ENCODE measurements at regions not wholly inside any gene's neighbourhood (a gene's known extent, or its start where the extent isn't known, plus 50 kb on each side); places are given as distances from the start of the nearest gene placed in this dataset.

- TF ChIP-seq, protein P1, sequence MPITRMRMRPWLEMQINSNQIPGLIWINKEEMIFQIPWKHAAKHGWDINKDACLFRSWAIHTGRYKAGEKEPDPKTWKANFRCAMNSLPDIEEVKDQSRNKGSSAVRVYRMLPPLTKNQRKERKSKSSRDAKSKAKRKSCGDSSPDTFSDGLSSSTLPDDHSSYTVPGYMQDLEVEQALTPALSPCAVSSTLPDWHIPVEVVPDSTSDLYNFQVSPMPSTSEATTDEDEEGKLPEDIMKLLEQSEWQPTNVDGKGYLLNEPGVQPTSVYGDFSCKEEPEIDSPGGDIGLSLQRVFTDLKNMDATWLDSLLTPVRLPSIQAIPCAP (CRISPR knock-in tag; IDR thresholded peaks at IDR 0.05) = no peak
- TF ChIP-seq CREM (CRISPR knock-in tag; IDR thresholded peaks at IDR 0.05) = no peak
- no peak for TF ChIP-seq RORB (CRISPR knock-in tag; IDR thresholded peaks at IDR 0.05)
- no peak for TF ChIP-seq ZNF263 (CRISPR knock-in tag; IDR thresholded peaks at IDR 0.05; ENCODE audit: low read depth)
- no peak for TF ChIP-seq EMX1 (CRISPR knock-in tag; IDR thresholded peaks at IDR 0.05)
- TF ChIP-seq CTCF (IDR thresholded peaks at IDR 0.05) = no peak
- TF ChIP-seq, protein P2, sequence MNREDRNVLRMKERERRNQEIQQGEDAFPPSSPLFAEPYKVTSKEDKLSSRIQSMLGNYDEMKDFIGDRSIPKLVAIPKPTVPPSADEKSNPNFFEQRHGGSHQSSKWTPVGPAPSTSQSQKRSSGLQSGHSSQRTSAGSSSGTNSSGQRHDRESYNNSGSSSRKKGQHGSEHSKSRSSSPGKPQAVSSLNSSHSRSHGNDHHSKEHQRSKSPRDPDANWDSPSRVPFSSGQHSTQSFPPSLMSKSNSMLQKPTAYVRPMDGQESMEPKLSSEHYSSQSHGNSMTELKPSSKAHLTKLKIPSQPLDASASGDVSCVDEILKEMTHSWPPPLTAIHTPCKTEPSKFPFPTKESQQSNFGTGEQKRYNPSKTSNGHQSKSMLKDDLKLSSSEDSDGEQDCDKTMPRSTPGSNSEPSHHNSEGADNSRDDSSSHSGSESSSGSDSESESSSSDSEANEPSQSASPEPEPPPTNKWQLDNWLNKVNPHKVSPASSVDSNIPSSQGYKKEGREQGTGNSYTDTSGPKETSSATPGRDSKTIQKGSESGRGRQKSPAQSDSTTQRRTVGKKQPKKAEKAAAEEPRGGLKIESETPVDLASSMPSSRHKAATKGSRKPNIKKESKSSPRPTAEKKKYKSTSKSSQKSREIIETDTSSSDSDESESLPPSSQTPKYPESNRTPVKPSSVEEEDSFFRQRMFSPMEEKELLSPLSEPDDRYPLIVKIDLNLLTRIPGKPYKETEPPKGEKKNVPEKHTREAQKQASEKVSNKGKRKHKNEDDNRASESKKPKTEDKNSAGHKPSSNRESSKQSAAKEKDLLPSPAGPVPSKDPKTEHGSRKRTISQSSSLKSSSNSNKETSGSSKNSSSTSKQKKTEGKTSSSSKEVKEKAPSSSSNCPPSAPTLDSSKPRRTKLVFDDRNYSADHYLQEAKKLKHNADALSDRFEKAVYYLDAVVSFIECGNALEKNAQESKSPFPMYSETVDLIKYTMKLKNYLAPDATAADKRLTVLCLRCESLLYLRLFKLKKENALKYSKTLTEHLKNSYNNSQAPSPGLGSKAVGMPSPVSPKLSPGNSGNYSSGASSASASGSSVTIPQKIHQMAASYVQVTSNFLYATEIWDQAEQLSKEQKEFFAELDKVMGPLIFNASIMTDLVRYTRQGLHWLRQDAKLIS (CRISPR knock-in tag; IDR thresholded peaks at IDR 0.05; ENCODE audit: borderline replicate concordance) = no peak
- no peak for TF ChIP-seq ZNF396 (CRISPR knock-in tag; IDR thresholded peaks at IDR 0.05; ENCODE audit: borderline replicate concordance)
- TF ChIP-seq, protein P3, sequence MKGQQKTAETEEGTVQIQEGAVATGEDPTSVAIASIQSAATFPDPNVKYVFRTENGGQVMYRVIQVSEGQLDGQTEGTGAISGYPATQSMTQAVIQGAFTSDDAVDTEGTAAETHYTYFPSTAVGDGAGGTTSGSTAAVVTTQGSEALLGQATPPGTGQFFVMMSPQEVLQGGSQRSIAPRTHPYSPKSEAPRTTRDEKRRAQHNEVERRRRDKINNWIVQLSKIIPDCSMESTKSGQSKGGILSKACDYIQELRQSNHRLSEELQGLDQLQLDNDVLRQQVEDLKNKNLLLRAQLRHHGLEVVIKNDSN (CRISPR knock-in tag; IDR thresholded peaks at IDR 0.05) = no peak
- TF ChIP-seq USF2 (CRISPR knock-in tag; IDR thresholded peaks at IDR 0.05) = no peak
- TF ChIP-seq ATF1 (CRISPR knock-in tag; IDR thresholded peaks at IDR 0.05) = no peak
- TF ChIP-seq SMAD3 (CRISPR knock-in tag; IDR thresholded peaks at IDR 0.05; ENCODE audit: borderline replicate concordance) = no peak
- TF ChIP-seq, protein P4, sequence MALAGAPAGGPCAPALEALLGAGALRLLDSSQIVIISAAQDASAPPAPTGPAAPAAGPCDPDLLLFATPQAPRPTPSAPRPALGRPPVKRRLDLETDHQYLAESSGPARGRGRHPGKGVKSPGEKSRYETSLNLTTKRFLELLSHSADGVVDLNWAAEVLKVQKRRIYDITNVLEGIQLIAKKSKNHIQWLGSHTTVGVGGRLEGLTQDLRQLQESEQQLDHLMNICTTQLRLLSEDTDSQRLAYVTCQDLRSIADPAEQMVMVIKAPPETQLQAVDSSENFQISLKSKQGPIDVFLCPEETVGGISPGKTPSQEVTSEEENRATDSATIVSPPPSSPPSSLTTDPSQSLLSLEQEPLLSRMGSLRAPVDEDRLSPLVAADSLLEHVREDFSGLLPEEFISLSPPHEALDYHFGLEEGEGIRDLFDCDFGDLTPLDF (CRISPR knock-in tag; IDR thresholded peaks at IDR 0.05) = no peak
Observed at GRCh38 chr2:74736589-74736988, 82.5 kb downstream of the SEMA4F start.
